HepG2 (cell line): ENCODE measurements at regions not wholly inside any gene's neighbourhood (a gene's known extent, or its start where the extent isn't known, plus 50 kb on each side); places are given as distances from the start of the nearest gene placed in this dataset.

ENCODE experiments used
- EHMT2 ChIP-seq: fragments of 200-600 bp; sonication (generic); IDR thresholded peaks from 2 replicates; pipeline ENCODE4 v1.7.0; 2017; ENCODE audit warnings: antibody characterized with exemption, low read depth, low read length, borderline replicate concordance
- MTA3 ChIP-seq: sonication (generic); formaldehyde crosslinking; IDR thresholded peaks from 2 replicates; pipeline ENCODE4 v1.4.0; 2020; ENCODE audit warnings: missing genetic modification reagents
- PCBP2 ChIP-seq: fragments of 200-400 bp; formaldehyde crosslinking; optimal IDR thresholded peaks from 2 replicates; pipeline ENCODE3; 2018; ENCODE audit warnings: low read length, low read depth; ENCODE audit not compliant: poor library complexity, severe bottlenecking
- PHF21A ChIP-seq: sonication (generic); formaldehyde crosslinking; IDR thresholded peaks from 2 replicates; pipeline ENCODE4 v1.5.0; 2020; ENCODE audit warnings: mild to moderate bottlenecking, missing genetic modification reagents
- SIN3A ChIP-seq: IDR thresholded peaks from 2 replicates; pipeline ENCODE4 v1.6.1; 2011; ENCODE audit warnings: low read depth, mild to moderate bottlenecking, control low read depth, low read length, borderline replicate concordance
- ZNF484 ChIP-seq: sonication (generic); formaldehyde crosslinking; IDR thresholded peaks from 2 replicates; pipeline ENCODE4 v1.5.1; 2020; ENCODE audit warnings: mild to moderate bottlenecking, low read depth, missing genetic modification reagents, borderline replicate concordance
- ZNF570 ChIP-seq: sonication (generic); formaldehyde crosslinking; IDR thresholded peaks from 2 replicates; pipeline ENCODE4 v1.4.0; 2020; ENCODE audit warnings: mild to moderate bottlenecking, missing genetic modification reagents, borderline replicate concordance
- ZNF607 ChIP-seq: sonication (generic); formaldehyde crosslinking; IDR thresholded peaks from 2 replicates; pipeline ENCODE4 v1.5.1; 2020; ENCODE audit warnings: missing genetic modification reagents, mild to moderate bottlenecking, borderline replicate concordance
- ZNF615 ChIP-seq: sonication (generic); formaldehyde crosslinking; IDR thresholded peaks from 2 replicates; pipeline ENCODE4 v1.5.0; 2020; ENCODE audit warnings: mild to moderate bottlenecking, missing genetic modification reagents, borderline replicate concordance
- ZSCAN9 ChIP-seq: IDR thresholded peaks from 2 replicates; pipeline ENCODE4 v1.6.1; 2016; ENCODE audit warnings: borderline replicate concordance
- TF ChIP-seq, protein P1 (sequence below): IDR thresholded peaks from 2 replicates; pipeline ENCODE4 v1.4.0; 2020; ENCODE audit warnings: mild to moderate bottlenecking, missing genetic modification reagents
- TF ChIP-seq, protein P2 (sequence below): sonication (generic); formaldehyde crosslinking; IDR thresholded peaks from 2 replicates; pipeline ENCODE4 v1.8.0; 2022; ENCODE audit warnings: mild to moderate bottlenecking, missing genetic modification reagents, borderline replicate concordance
- TF ChIP-seq, protein P3 (sequence below): sonication (generic); formaldehyde crosslinking; IDR thresholded peaks from 2 replicates; pipeline ENCODE4 v1.8.1; 2023; ENCODE audit warnings: missing genetic modification reagents, mild to moderate bottlenecking, borderline replicate concordance
- TF ChIP-seq, protein P4 (sequence below): sonication (generic); formaldehyde crosslinking; IDR thresholded peaks from 2 replicates; pipeline ENCODE4 v1.4.0; 2020; ENCODE audit warnings: missing genetic modification reagents
- TF ChIP-seq, protein P5 (sequence below): sonication (generic); formaldehyde crosslinking; IDR thresholded peaks from 2 replicates; pipeline ENCODE4 v1.4.0; 2020; ENCODE audit warnings: mild to moderate bottlenecking, missing genetic modification reagents
- TF ChIP-seq, protein P6 (sequence below): sonication (generic); formaldehyde crosslinking; conservative IDR thresholded peaks from 2 replicates; pipeline ENCODE4 v1.8.0; 2022; ENCODE audit warnings: mild to moderate bottlenecking, moderate library complexity, missing genetic modification reagents

DNA sequence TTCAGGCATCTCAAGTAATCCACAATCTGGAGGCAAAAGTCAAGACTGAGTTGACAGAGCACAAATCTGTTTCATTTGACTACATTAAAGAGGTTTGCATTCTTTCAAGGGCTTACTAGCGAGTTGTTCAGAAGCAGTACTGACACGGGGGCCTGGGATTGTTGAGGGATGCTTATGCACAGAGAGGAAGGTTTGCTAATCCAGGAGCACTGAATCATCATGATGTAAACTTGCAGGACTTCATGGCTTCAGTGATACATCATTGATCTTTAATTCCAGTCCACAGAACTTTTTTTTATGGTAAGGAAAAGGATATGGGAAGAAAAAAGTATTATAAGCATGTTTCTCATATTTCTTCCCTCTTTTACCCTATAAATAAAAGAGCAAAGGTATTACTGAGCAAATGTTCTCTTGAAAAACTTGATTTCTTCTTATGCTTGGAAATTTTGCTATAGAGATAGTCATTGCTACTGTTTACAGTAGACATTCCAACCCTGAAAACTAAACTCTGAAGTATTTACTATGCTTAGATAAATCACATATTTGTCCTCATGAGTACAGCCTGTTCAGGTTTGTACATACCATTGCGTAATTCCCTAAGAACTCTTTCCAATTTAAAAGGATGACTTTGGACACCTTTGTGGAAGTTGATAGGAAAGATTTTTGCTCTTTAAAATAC lies 65.8 kb upstream of the KPNA3 start (continued):
- TF ChIP-seq ZSCAN9 (CRISPR knock-in tag) (no peak), SIN3A (no peak), ZNF615 (CRISPR knock-in tag) (no peak), PCBP2 (no peak), MTA3 (CRISPR knock-in tag) (no peak), ZNF484 (CRISPR knock-in tag) (no peak), PHF21A (CRISPR knock-in tag) (0 out of 2 replicates have a peak, but pooled peaks have one; percentile 33), ZNF570 (CRISPR knock-in tag) (no peak), ZNF607 (no peak), EHMT2 (0 out of 2 replicates have a peak, but pooled peaks have one; percentile 14)
- TF ChIP-seq, protein P1, sequence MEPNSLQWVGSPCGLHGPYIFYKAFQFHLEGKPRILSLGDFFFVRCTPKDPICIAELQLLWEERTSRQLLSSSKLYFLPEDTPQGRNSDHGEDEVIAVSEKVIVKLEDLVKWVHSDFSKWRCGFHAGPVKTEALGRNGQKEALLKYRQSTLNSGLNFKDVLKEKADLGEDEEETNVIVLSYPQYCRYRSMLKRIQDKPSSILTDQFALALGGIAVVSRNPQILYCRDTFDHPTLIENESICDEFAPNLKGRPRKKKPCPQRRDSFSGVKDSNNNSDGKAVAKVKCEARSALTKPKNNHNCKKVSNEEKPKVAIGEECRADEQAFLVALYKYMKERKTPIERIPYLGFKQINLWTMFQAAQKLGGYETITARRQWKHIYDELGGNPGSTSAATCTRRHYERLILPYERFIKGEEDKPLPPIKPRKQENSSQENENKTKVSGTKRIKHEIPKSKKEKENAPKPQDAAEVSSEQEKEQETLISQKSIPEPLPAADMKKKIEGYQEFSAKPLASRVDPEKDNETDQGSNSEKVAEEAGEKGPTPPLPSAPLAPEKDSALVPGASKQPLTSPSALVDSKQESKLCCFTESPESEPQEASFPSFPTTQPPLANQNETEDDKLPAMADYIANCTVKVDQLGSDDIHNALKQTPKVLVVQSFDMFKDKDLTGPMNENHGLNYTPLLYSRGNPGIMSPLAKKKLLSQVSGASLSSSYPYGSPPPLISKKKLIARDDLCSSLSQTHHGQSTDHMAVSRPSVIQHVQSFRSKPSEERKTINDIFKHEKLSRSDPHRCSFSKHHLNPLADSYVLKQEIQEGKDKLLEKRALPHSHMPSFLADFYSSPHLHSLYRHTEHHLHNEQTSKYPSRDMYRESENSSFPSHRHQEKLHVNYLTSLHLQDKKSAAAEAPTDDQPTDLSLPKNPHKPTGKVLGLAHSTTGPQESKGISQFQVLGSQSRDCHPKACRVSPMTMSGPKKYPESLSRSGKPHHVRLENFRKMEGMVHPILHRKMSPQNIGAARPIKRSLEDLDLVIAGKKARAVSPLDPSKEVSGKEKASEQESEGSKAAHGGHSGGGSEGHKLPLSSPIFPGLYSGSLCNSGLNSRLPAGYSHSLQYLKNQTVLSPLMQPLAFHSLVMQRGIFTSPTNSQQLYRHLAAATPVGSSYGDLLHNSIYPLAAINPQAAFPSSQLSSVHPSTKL, result peak; percentile 98
- TF ChIP-seq, protein P2, sequence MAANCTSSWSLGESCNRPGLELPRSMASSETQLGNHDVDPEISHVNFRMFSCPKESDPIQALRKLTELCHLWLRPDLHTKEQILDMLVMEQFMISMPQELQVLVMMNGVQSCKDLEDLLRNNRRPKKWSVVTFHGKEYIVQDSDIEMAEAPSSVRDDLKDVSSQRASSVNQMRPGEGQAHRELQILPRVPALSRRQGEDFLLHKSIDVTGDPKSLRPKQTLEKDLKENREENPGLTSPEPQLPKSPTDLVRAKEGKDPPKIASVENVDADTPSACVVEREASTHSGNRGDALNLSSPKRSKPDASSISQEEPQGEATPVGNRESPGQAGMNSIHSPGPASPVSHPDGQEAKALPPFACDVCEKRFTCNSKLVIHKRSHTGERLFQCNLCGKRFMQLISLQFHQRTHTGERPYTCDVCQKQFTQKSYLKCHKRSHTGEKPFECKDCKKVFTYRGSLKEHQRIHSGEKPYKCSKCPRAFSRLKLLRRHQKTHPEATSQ (CRISPR knock-in tag), result no peak
- TF ChIP-seq, protein P3, sequence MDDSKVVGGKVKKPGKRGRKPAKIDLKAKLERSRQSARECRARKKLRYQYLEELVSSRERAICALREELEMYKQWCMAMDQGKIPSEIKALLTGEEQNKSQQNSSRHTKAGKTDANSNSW (CRISPR knock-in tag), result no peak
- TF ChIP-seq, protein P4, sequence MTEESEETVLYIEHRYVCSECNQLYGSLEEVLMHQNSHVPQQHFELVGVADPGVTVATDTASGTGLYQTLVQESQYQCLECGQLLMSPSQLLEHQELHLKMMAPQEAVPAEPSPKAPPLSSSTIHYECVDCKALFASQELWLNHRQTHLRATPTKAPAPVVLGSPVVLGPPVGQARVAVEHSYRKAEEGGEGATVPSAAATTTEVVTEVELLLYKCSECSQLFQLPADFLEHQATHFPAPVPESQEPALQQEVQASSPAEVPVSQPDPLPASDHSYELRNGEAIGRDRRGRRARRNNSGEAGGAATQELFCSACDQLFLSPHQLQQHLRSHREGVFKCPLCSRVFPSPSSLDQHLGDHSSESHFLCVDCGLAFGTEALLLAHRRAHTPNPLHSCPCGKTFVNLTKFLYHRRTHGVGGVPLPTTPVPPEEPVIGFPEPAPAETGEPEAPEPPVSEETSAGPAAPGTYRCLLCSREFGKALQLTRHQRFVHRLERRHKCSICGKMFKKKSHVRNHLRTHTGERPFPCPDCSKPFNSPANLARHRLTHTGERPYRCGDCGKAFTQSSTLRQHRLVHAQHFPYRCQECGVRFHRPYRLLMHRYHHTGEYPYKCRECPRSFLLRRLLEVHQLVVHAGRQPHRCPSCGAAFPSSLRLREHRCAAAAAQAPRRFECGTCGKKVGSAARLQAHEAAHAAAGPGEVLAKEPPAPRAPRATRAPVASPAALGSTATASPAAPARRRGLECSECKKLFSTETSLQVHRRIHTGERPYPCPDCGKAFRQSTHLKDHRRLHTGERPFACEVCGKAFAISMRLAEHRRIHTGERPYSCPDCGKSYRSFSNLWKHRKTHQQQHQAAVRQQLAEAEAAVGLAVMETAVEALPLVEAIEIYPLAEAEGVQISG (CRISPR knock-in tag), result no peak
- TF ChIP-seq, protein P5, sequence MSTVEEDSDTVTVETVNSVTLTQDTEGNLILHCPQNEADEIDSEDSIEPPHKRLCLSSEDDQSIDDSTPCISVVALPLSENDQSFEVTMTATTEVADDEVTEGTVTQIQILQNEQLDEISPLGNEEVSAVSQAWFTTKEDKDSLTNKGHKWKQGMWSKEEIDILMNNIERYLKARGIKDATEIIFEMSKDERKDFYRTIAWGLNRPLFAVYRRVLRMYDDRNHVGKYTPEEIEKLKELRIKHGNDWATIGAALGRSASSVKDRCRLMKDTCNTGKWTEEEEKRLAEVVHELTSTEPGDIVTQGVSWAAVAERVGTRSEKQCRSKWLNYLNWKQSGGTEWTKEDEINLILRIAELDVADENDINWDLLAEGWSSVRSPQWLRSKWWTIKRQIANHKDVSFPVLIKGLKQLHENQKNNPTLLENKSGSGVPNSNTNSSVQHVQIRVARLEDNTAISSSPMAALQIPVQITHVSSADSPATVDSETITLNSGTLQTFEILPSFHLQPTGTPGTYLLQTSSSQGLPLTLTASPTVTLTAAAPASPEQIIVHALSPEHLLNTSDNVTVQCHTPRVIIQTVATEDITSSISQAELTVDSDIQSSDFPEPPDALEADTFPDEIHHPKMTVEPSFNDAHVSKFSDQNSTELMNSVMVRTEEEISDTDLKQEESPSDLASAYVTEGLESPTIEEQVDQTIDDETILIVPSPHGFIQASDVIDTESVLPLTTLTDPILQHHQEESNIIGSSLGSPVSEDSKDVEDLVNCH (CRISPR knock-in tag), result no peak
- TF ChIP-seq, protein P6, sequence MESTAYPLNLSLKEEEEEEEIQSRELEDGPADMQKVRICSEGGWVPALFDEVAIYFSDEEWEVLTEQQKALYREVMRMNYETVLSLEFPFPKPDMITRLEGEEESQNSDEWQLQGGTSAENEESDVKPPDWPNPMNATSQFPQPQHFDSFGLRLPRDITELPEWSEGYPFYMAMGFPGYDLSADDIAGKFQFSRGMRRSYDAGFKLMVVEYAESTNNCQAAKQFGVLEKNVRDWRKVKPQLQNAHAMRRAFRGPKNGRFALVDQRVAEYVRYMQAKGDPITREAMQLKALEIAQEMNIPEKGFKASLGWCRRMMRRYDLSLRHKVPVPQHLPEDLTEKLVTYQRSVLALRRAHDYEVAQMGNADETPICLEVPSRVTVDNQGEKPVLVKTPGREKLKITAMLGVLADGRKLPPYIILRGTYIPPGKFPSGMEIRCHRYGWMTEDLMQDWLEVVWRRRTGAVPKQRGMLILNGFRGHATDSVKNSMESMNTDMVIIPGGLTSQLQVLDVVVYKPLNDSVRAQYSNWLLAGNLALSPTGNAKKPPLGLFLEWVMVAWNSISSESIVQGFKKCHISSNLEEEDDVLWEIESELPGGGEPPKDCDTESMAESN (CRISPR knock-in tag), result no peak
